ENCODE measurements at regions not wholly inside any gene's neighbourhood (a gene's known extent, or its start where the extent isn't known, plus 50 kb on each side); places are given as distances from the start of the nearest gene placed in this dataset.

DNA sequence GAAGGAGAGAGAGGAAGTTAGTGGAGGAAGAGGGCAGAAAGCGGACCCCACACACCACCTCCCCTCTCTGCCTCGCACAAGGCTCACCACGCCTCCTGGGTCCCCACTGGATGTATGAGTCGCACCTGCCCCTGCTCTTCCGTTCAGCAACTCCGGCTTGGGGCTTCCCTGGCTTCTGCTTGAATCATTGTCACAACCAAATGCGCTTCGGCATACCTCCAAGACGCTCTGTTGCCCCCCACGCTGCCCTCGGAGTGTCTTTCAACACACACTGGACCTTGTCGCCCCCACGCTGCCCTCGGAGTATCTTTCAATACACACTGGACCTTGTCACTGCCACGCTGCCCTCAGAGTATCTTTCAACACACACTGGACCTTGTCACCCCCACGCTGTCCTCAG, 247.2 kb downstream of the TEX29 start:
- no peak overlapping the region for H3K27ac Mint-ChIP-seq
- peaks cover 3% of the 10 kb centered on the region; the same call in 2 of the 3 replicates for H3K4me1 Mint-ChIP-seq

More for the DNA sequence above, 247.2 kb downstream of the TEX29 start:
- Mint-ChIP-seq H3K36me3 (ENCODE audit: low read depth) (no peaks in the 10 kb centered on the region; the same call in 2 of the 3 replicates), H3K4me3 (no peak overlapping the region), H3K27me3 (ENCODE audit: insufficient read depth, low read depth, poor library complexity) (peaks cover 7% of the 10 kb centered on the region), H3K9me3 (peaks cover 21% of the 10 kb centered on the region)
- H3K4me1 ChIP-seq (ENCODE audit: insufficient read depth): no peaks in the 10 kb centered on the region
- TF ChIP-seq EZH2phosphoT487 (IDR thresholded peaks at IDR 0.05; ENCODE audit: unreplicated experiment): no peak
- no peak for TF ChIP-seq EZH2 (IDR thresholded peaks at IDR 0.05; ENCODE audit: low read depth, unreplicated experiment)
- TF ChIP-seq CREB1 (CRISPR knock-in tag; IDR thresholded peaks at IDR 0.05; ENCODE audit: low read depth): no peak
- no peak for TF ChIP-seq POLR2AphosphoS5 (IDR thresholded peaks at IDR 0.05; ENCODE audit: low read depth)
- TF ChIP-seq ZNF331 (CRISPR knock-in tag; IDR thresholded peaks at IDR 0.05; ENCODE audit: low read depth): no peak
- no peak for TF ChIP-seq CTCF (conservative IDR thresholded peaks at IDR 0.05; ENCODE audit: low read depth in 2 of 2)
- TF ChIP-seq JUNB (IDR thresholded peaks at IDR 0.05; ENCODE audit: unreplicated experiment): no peak
- no peak for TF ChIP-seq NANOG (IDR thresholded peaks at IDR 0.05; ENCODE audit: borderline replicate concordance)
- no peak for TF ChIP-seq ZNF462 (CRISPR knock-in tag; IDR thresholded peaks at IDR 0.05)
- no peak for TF ChIP-seq STAT1 (IDR thresholded peaks at IDR 0.05; ENCODE audit: unreplicated experiment)
- no peaks in the 10 kb centered on the region for H3K36me3 ChIP-seq (ENCODE audit: insufficient read depth)
- no peak overlapping the region for H3K4me3 ChIP-seq
- ATAC-seq (no peak), DNase-seq (ENCODE audit: low spot score) (no peak)
- no peak overlapping the region for H2AFZ ChIP-seq
- H3K27me3 ChIP-seq (ENCODE audit: insufficient read depth): no peaks in the 10 kb centered on the region
- H3K79me2 ChIP-seq (replicated peaks; ENCODE audit: insufficient read depth): no peaks in the 10 kb centered on the region
- no peak overlapping the region for H3K27ac ChIP-seq (ENCODE audit: low read depth)
- H3K4me2 ChIP-seq: no peak overlapping the region
- no peaks in the 10 kb centered on the region for H3K9me2 ChIP-seq (ENCODE audit: insufficient read depth)
- no peaks in the 10 kb centered on the region for H3F3A ChIP-seq (replicated peaks; ENCODE audit: low read depth)
- no peaks in the 10 kb centered on the region for H4K20me1 ChIP-seq (replicated peaks; ENCODE audit: insufficient read depth)

All from GM23338 (cell line).